ENCODE measurements at regions not wholly inside any gene's neighbourhood (a gene's known extent, or its start where the extent isn't known, plus 50 kb on each side); places are given as distances from the start of the nearest gene placed in this dataset.

DNA sequence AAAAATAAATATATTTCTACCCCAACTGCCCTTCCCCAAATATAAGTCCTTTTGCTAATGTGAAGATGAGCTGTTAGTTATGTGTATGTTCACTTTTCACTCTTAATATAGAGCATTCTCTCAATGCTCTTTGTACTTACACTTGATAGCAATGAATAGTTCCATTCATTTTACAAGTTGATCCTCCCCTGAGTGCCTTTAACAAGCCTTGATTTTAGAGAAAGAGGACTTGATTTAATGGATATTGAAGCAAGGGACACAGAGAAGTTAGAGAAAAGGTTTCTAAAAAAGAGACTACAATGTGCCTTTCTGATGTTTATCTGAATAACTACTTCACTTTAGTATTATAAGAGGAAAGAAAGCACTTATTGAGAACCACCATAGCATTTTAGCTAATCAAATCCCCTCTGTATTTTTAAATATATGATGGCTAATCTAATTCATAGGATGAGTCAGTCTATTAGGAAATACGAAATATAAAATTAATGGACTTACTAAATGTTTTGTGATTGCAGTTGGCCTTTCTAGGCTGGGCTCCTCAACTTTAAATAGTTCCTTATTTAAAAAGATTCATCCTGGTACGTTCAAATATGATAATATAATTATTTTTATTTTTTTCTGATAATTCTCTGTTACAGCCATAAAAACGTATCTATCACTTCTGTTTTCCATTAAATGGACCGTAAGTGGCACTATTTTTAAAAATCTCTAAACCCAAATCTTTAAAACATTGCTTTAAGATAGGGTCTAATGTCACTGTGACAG lies 1097.8 kb upstream of the SLC10A2 start:
- no peak overlapping the region for H3K4me3 Mint-ChIP-seq
- H3K4me1 Mint-ChIP-seq: no peaks in the 10 kb centered on the region
- H3K27ac Mint-ChIP-seq: no peak overlapping the region
- ATAC-seq (no peak), DNase-seq (no peak)
- no peaks in the 10 kb centered on the region for H3K9me3 Mint-ChIP-seq
- no peaks in the 10 kb centered on the region for H3K27me3 Mint-ChIP-seq

GRCh38 chr13:104160536-104160935 lies 1094.3 kb upstream of the SLC10A2 start:
- DNase-seq: no peak
- H3K27ac Mint-ChIP-seq: no peak overlapping the region
- no peaks in the 10 kb centered on the region for H3K27me3 Mint-ChIP-seq
- H3K4me1 Mint-ChIP-seq: no peaks in the 10 kb centered on the region
- no peak for ATAC-seq
- no peaks in the 10 kb centered on the region for H3K9me3 Mint-ChIP-seq
- no peak overlapping the region for H3K4me3 Mint-ChIP-seq

GRCh38 chr13:104143760-104144416 lies 1077.7 kb upstream of the SLC10A2 start:
- no peak for ATAC-seq
- H3K9me3 Mint-ChIP-seq: peaks cover 5 to 7% of the 10 kb centered on the region in 2 donors
- H3K4me1 Mint-ChIP-seq: no peaks in the 10 kb centered on the region
- no peak for DNase-seq
- H3K27me3 Mint-ChIP-seq: no peaks in the 10 kb centered on the region
- no peak overlapping the region for H3K27ac Mint-ChIP-seq
- no peak overlapping the region for H3K4me3 Mint-ChIP-seq

DNA sequence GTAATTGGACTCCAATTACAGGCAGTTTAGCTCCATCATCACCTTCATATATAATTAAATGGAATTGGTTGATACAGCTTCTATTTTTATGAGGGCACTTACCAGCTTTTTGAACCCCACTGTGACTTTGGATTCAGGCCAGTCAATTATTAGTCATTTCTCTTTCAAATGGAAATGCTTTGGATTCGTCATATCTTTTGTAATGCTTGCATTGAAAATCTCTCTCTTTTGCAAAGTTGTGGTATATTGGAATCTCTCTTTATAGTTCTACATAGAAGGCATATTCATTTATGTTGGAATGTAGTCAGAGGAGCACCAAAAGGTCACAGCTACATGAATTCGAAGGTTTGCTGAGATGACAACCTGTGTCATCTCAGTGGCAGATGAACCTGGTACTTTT lies 1074.3 kb upstream of the SLC10A2 start:
- Mint-ChIP-seq H3K9me3 (no peaks in the 10 kb centered on the region), H3K4me3 (no peak overlapping the region)

GRCh38 chr13:104137416-104137815 lies 1071.2 kb upstream of the SLC10A2 start:
- H3K27ac Mint-ChIP-seq: no peak overlapping the region
- DNase-seq: no peak

More for the DNA sequence above, 1074.3 kb upstream of the SLC10A2 start:
- Mint-ChIP-seq H3K4me1 (no peaks in the 10 kb centered on the region), H3K27ac (no peak overlapping the region), H3K27me3 (no peaks in the 10 kb centered on the region)
- ATAC-seq (no peak), DNase-seq (no peak)

DNA sequence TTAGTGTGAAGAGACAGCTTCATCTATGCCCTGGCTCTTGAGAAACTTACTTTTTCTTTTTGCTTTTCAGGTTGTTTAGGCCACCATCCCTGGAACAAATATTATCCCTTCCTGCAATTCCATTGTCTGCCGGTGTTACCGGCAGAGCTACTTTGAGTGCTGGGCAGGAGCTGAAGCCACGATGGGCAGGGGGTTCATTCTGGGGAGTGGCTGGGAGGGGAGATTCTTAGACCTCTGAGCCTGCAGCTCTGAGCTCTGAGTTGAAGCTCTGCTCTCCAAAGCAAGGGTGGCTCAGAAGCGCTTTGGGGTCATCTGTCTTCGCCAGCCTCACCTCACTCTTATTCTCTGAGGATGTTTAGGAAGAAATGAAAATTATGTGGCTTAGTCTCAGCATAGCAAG lies 1066.6 kb upstream of the SLC10A2 start:
- Mint-ChIP-seq H3K27me3 (no peaks in the 10 kb centered on the region), H3K9me3 (peaks cover 0 to 5% of the 10 kb centered on the region in 2 donors), H3K4me3 (no peak overlapping the region), H3K27ac (no peak overlapping the region), H3K4me1 (no peaks in the 10 kb centered on the region)
- DNase-seq: no peak
- ATAC-seq: no peak

More at GRCh38 chr13:104137416-104137815, 1071.2 kb upstream of the SLC10A2 start:
- Mint-ChIP-seq H3K27me3 (no peaks in the 10 kb centered on the region), H3K9me3 (peaks cover 0 to 5% of the 10 kb centered on the region in 2 donors), H3K4me3 (no peak overlapping the region), H3K4me1 (no peaks in the 10 kb centered on the region)
- ATAC-seq: no peak

GRCh38 chr13:104114101-104114500 lies 1047.9 kb upstream of the SLC10A2 start:
- no peak for DNase-seq
- H3K27me3 Mint-ChIP-seq: no peaks in the 10 kb centered on the region

GRCh38 chr13:104111031-104111430 lies 1044.8 kb upstream of the SLC10A2 start:
- DNase-seq: no peak
- H3K27me3 Mint-ChIP-seq: no peaks in the 10 kb centered on the region
- no peak for ATAC-seq
- H3K4me1 Mint-ChIP-seq: no peaks in the 10 kb centered on the region
- no peak overlapping the region for H3K27ac Mint-ChIP-seq
- H3K4me3 Mint-ChIP-seq: no peak overlapping the region
- H3K9me3 Mint-ChIP-seq: peaks cover 0 to 11% of the 10 kb centered on the region in 2 donors

More at GRCh38 chr13:104114101-104114500, 1047.9 kb upstream of the SLC10A2 start:
- Mint-ChIP-seq H3K4me3 (no peak overlapping the region), H3K4me1 (no peaks in the 10 kb centered on the region), H3K27ac (no peak overlapping the region), H3K9me3 (peaks cover 2 to 5% of the 10 kb centered on the region in 2 donors)
- ATAC-seq: no peak

GRCh38 chr13:104106705-104107393 lies 1040.6 kb upstream of the SLC10A2 start:
- H3K4me1 Mint-ChIP-seq: no peaks in the 10 kb centered on the region
- H3K27ac Mint-ChIP-seq: no peak overlapping the region
- H3K27me3 Mint-ChIP-seq: no peaks in the 10 kb centered on the region
- H3K9me3 Mint-ChIP-seq: peaks cover 0 to 11% of the 10 kb centered on the region in 2 donors
- no peak overlapping the region for H3K4me3 Mint-ChIP-seq
- ATAC-seq (no peak), DNase-seq (no peak)

GRCh38 chr13:104105418-104106355 lies 1039.5 kb upstream of the SLC10A2 start:
- no peaks in the 10 kb centered on the region for H3K27me3 Mint-ChIP-seq
- peak overlapping the region in 1 of 2 donors; percentile 46 for H3K27ac Mint-ChIP-seq
- ATAC-seq (no peak), DNase-seq (no peak)
- H3K4me3 Mint-ChIP-seq: no peak overlapping the region
- H3K9me3 Mint-ChIP-seq: peaks cover 0 to 11% of the 10 kb centered on the region in 2 donors
- H3K4me1 Mint-ChIP-seq: no peaks in the 10 kb centered on the region

DNA sequence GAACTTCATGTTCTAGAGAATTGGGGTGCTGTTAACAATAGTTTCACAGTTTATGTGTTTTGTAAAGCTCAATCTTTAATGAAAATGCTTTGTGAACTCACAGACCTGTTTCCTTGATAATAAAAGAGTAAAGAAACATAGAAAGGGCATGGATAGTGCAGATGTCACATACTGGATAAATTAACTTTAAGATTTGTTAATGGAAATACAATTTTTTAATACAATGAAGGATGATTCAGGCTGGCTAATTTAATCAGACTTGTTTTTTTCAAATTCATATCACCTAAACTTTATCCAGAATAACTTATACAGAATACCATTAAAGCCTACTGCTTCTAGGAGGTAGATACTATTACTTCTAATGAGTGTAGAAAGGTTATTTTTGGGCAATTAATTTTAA lies 1033.5 kb upstream of the SLC10A2 start:
- peaks cover 6 to 8% of the 10 kb centered on the region in 2 donors for H3K9me3 Mint-ChIP-seq
- H3K4me3 Mint-ChIP-seq: no peak overlapping the region
- no peaks in the 10 kb centered on the region for H3K4me1 Mint-ChIP-seq
- no peak for ATAC-seq
- no peaks in the 10 kb centered on the region for H3K27me3 Mint-ChIP-seq
- no peak overlapping the region for H3K27ac Mint-ChIP-seq
- DNase-seq: no peak

DNA sequence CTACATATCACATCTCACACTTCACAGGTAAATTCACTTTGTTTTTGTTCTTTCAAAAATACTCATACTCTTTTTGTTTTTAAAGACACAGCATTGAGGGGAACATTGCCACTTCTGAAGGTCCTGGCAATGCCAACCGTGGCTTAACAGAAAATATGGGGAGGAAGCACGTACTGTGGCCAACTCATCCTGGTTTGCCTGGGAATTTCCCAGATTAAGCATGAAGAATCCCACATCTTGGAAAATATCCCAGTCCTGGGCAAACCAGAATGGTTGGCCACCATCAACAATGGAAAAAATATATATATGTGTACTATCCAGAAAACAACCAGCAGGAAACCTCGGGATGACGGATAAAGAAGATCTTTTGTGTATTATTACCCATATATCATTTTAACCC lies 1032.2 kb upstream of the SLC10A2 start:
- no peaks in the 10 kb centered on the region for H3K4me1 Mint-ChIP-seq
- no peak overlapping the region for H3K4me3 Mint-ChIP-seq
- DNase-seq: no peak
- ATAC-seq: no peak
- no peak overlapping the region for H3K27ac Mint-ChIP-seq
- H3K9me3 Mint-ChIP-seq: peaks cover 8 to 14% of the 10 kb centered on the region in 2 donors
- H3K27me3 Mint-ChIP-seq: no peaks in the 10 kb centered on the region

DNA sequence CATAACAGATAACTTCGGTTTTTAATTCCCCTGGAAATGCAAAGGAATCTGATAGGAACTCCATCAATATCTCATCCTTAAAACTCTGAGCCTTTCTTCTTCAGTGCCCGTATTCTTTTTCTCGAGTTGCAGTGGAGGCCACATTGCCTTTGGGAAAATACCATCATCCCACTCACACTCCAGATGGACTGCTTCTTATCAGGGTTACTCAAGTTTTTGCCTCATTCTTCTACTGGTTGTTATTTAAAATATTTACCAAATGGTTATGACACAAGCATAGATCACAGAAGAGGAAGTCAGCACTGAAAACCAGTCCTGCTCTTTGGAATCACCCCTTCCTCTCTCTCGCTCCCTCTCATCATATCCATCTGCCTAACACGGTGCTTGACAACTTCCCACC lies 1020.5 kb upstream of the SLC10A2 start:
- no peak overlapping the region for H3K27ac Mint-ChIP-seq
- no peaks in the 10 kb centered on the region for H3K27me3 Mint-ChIP-seq
- no peak overlapping the region for H3K4me3 Mint-ChIP-seq
- DNase-seq (no peak), ATAC-seq (no peak)
- H3K9me3 Mint-ChIP-seq: peaks cover 5 to 17% of the 10 kb centered on the region in 2 donors
- no peaks in the 10 kb centered on the region for H3K4me1 Mint-ChIP-seq

DNA sequence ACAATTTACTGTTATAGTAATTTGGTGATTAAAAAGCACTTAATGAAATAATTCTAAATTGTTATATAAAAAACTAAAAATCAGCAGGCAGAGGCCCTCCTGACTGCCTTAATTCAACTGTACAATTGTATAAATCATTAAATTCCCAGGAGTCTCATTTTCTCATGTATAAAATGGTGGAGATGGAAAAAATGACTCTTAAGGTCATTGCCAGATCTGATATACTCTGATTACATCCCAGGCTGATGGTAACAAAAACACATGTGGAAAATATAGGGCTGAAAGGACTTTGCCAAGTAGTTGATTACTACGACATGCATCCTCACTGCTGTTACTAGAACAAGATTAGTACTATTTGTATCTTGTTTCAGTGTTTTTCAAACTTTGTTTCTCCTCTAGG lies 1020.0 kb upstream of the SLC10A2 start:
- peaks cover 5 to 17% of the 10 kb centered on the region in 2 donors for H3K9me3 Mint-ChIP-seq
- ATAC-seq (no peak), DNase-seq (no peak)
- no peak overlapping the region for H3K4me3 Mint-ChIP-seq
- H3K4me1 Mint-ChIP-seq: no peaks in the 10 kb centered on the region
- no peak overlapping the region for H3K27ac Mint-ChIP-seq
- no peaks in the 10 kb centered on the region for H3K27me3 Mint-ChIP-seq

- ATAC-seq (no peak), DNase-seq (no peak)
- no peak overlapping the region for H3K4me3 Mint-ChIP-seq
- H3K9me3 Mint-ChIP-seq: peaks cover 5 to 17% of the 10 kb centered on the region in 2 donors
- H3K27ac Mint-ChIP-seq: no peak overlapping the region
- no peaks in the 10 kb centered on the region for H3K4me1 Mint-ChIP-seq
- H3K27me3 Mint-ChIP-seq: no peaks in the 10 kb centered on the region
These were observed 1019.4 kb upstream of the SLC10A2 start for GRCh38 chr13:104085611-104086010.

All from stimulated activated naive CD8-positive, alpha-beta T cell treated with anti-CD3 and anti-CD28 coated beads, Interleukin-15, amount 100 ng/mL, for 72 hours (primary cell).